ENCODE measurements at regions not wholly inside any gene's neighbourhood (a gene's known extent, or its start where the extent isn't known, plus 50 kb on each side); places are given as distances from the start of the nearest gene placed in this dataset.

- Mint-ChIP-seq H3K27ac (no peak overlapping the region), H3K4me1 (ENCODE audit: low read depth) (no peaks in the 10 kb centered on the region), H3K4me3 (ENCODE audit: low read depth) (no peak overlapping the region), H3K9me3 (ENCODE audit: low read depth) (peaks cover 69% of the 10 kb centered on the region), H3K36me3 (ENCODE audit: insufficient read depth) (peaks cover 1% of the 10 kb centered on the region), H3K27me3 (no peaks in the 10 kb centered on the region)
- no peak for DNase-seq (ENCODE audit: low spot score, unreplicated experiment)
- TF ChIP-seq, protein P1, sequence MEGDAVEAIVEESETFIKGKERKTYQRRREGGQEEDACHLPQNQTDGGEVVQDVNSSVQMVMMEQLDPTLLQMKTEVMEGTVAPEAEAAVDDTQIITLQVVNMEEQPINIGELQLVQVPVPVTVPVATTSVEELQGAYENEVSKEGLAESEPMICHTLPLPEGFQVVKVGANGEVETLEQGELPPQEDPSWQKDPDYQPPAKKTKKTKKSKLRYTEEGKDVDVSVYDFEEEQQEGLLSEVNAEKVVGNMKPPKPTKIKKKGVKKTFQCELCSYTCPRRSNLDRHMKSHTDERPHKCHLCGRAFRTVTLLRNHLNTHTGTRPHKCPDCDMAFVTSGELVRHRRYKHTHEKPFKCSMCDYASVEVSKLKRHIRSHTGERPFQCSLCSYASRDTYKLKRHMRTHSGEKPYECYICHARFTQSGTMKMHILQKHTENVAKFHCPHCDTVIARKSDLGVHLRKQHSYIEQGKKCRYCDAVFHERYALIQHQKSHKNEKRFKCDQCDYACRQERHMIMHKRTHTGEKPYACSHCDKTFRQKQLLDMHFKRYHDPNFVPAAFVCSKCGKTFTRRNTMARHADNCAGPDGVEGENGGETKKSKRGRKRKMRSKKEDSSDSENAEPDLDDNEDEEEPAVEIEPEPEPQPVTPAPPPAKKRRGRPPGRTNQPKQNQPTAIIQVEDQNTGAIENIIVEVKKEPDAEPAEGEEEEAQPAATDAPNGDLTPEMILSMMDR (IDR thresholded peaks at IDR 0.05; ENCODE audit: unreplicated experiment), result no peak
These were observed 2277.7 kb downstream of the TP53TG3F start for GRCh38 chr16:35737076-35737475.

DNA sequence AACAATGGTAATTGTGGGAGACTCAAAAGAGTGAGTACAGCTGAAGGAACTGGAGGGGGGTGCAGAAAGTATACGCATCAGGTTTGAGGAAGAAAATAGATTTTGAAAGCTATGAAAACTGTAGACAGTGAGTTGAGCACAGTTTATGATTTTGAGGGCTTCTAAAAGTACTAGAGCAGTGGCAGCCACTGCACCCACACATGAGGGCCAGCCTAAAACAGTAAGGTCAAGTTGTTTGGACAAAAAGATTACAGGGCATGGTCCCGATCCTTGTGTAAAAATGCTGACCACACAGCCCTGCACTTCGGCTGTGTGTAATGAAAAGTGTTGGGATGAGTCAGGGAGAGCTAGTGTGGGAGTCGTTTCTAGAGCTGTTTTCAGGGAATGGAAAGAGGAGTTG is 2282.1 kb downstream of the TP53TG3F start:
- Mint-ChIP-seq H3K27ac (no peak overlapping the region), H3K36me3 (ENCODE audit: insufficient read depth) (peaks cover 1% of the 10 kb centered on the region), H3K4me3 (ENCODE audit: low read depth) (no peak overlapping the region)

DNA sequence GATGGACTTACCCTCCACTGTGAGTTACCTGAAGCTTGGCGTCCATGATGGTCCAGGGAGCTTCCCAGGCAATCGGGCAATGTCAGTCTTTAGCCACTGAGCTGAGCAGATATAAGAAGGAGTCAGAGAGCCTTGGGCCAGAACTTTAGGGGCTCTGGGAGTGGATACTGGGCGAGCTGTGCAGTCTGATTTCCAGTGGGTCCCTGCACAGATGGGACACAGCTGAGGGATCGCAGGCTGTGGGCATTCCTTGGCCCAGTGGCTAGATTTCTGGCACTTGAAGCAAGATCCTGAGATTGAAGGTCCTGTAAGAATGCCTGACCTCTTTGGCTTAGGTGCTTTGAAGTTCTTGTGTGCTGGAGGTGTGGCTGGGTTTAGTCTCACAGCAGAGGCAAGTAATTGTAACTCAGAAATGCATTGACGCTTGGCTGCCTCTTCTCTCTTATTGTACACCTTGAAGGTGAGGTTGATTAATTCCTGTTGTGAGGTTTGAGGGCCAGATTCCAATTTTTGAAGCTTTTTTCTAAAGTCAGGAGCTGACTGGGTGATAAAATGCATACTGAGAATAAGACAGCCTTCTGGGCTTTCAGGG is 2283.8 kb downstream of the TP53TG3F start:
- no peaks in the 10 kb centered on the region for H3K4me1 Mint-ChIP-seq (ENCODE audit: low read depth)
- no peak overlapping the region for H3K27ac Mint-ChIP-seq

More for the DNA sequence above, 2282.1 kb downstream of the TP53TG3F start:
- H3K4me1 Mint-ChIP-seq (ENCODE audit: low read depth), result no peaks in the 10 kb centered on the region
- peaks cover 80% of the 10 kb centered on the region for H3K9me3 Mint-ChIP-seq (ENCODE audit: low read depth)
- TF ChIP-seq, protein P1 (IDR thresholded peaks at IDR 0.05; ENCODE audit: unreplicated experiment), result no peak
- H3K27me3 Mint-ChIP-seq, result no peaks in the 10 kb centered on the region
- DNase-seq (ENCODE audit: low spot score, unreplicated experiment), result no peak

DNA sequence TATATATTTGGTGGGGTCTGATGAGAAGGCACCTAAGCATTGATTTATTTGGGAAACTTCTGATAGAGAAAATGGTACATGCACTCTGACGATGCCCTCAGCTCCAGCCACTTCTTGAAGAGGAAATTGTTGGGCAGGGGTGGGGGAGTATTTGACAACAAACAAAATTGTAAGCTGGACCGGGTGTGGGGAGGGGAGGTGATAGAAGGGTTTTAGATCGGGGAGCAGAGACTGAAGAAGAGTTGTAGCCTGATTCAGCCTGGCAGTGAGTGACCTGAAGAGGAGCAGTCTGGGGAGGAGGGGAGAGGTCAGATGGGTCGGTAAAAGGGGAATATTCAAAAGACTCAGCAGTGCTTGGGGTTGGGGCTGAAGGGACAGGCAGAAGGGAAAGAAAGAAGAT is 2284.7 kb downstream of the TP53TG3F start:
- DNase-seq (ENCODE audit: low spot score, unreplicated experiment), result no peak
- Mint-ChIP-seq H3K9me3 (ENCODE audit: low read depth) (peaks cover 68% of the 10 kb centered on the region), H3K4me3 (ENCODE audit: low read depth) (no peak overlapping the region), H3K27me3 (no peaks in the 10 kb centered on the region), H3K4me1 (ENCODE audit: low read depth) (no peaks in the 10 kb centered on the region), H3K27ac (no peak overlapping the region), H3K36me3 (ENCODE audit: insufficient read depth) (peaks cover 1% of the 10 kb centered on the region)
- TF ChIP-seq, protein P1 (IDR thresholded peaks at IDR 0.05; ENCODE audit: unreplicated experiment), result no peak

More for the DNA sequence above, 2283.8 kb downstream of the TP53TG3F start:
- no peaks in the 10 kb centered on the region for H3K27me3 Mint-ChIP-seq
- TF ChIP-seq, protein P1 (IDR thresholded peaks at IDR 0.05; ENCODE audit: unreplicated experiment), result no peak
- peaks cover 77% of the 10 kb centered on the region for H3K9me3 Mint-ChIP-seq (ENCODE audit: low read depth)
- no peak for DNase-seq (ENCODE audit: low spot score, unreplicated experiment)
- no peak overlapping the region for H3K4me3 Mint-ChIP-seq (ENCODE audit: low read depth)
- H3K36me3 Mint-ChIP-seq (ENCODE audit: insufficient read depth), result peaks cover 1% of the 10 kb centered on the region

GRCh38 chr16:35744726-35745125 is 2285.3 kb downstream of the TP53TG3F start:
- H3K27ac Mint-ChIP-seq, result no peak overlapping the region
- DNase-seq (ENCODE audit: low spot score, unreplicated experiment), result no peak
- peaks cover 61% of the 10 kb centered on the region for H3K9me3 Mint-ChIP-seq (ENCODE audit: low read depth)
- no peaks in the 10 kb centered on the region for H3K4me1 Mint-ChIP-seq (ENCODE audit: low read depth)
- peaks cover 1% of the 10 kb centered on the region for H3K36me3 Mint-ChIP-seq (ENCODE audit: insufficient read depth)
- H3K27me3 Mint-ChIP-seq, result no peaks in the 10 kb centered on the region
- TF ChIP-seq, protein P1 (IDR thresholded peaks at IDR 0.05; ENCODE audit: unreplicated experiment), result no peak
- no peak overlapping the region for H3K4me3 Mint-ChIP-seq (ENCODE audit: low read depth)

Data from progenitor cell of endocrine pancreas (in vitro differentiated cells).